RWPE2 (cell line): ENCODE measurements at regions not wholly inside any gene's neighbourhood (a gene's known extent, or its start where the extent isn't known, plus 50 kb on each side); places are given as distances from the start of the nearest gene placed in this dataset.

Experiments used
- ATAC-seq: fragments of 200-7000 bp; cut with Tn5 transposase; 3 replicates; pipeline ENCODE4 v1.9.1; 2021; ENCODE audit warnings: low read depth
- DNase-seq: peaks from one replicate; pipeline ENCODE4 v3.0.0-alpha.2; 2020; ENCODE audit warnings: low spot score
- H3K27ac ChIP-seq: fragments of 450-650 bp; 2 replicates; pipeline ENCODE4 v1.5.1; 2017; ENCODE audit warnings: mild to moderate bottlenecking; ENCODE audit not compliant: poor library complexity, severe bottlenecking
- H3K27me3 ChIP-seq: fragments of 250-450 bp; sonication (Bioruptor Pico); 2 replicates; pipeline ENCODE4 v1.5.1; 2021; ENCODE audit warnings: mild to moderate bottlenecking, moderate library complexity; ENCODE audit not compliant: insufficient read depth, poor library complexity, severe bottlenecking
- H3K36me3 ChIP-seq: fragments of 250-450 bp; sonication (Bioruptor Pico); 2 replicates; pipeline ENCODE4 v1.5.1; 2020; ENCODE audit warnings: low read depth, mild to moderate bottlenecking, moderate library complexity
- H3K4me1 ChIP-seq: fragments of 250-450 bp; sonication (Bioruptor Pico); 2 replicates; pipeline ENCODE4 v1.5.1; 2021; ENCODE audit warnings: mild to moderate bottlenecking, moderate library complexity; ENCODE audit not compliant: insufficient read depth, poor library complexity, severe bottlenecking
- H3K4me3 ChIP-seq: fragments of 250-450 bp; sonication (Bioruptor Pico); 2 replicates; pipeline ENCODE4 v1.5.1; 2021; ENCODE audit warnings: mild to moderate bottlenecking, moderate library complexity; ENCODE audit not compliant: severe bottlenecking
- H3K9me3 ChIP-seq: fragments of 250-450 bp; sonication (Bioruptor Pico); 2 replicates; pipeline ENCODE4 v1.5.1; 2021; ENCODE audit warnings: mild to moderate bottlenecking, moderate library complexity; ENCODE audit not compliant: severe bottlenecking
- CTCF ChIP-seq: fragments of 450-650 bp; IDR thresholded peaks from one replicate; pipeline ENCODE4 v1.5.1; 2017; ENCODE audit warnings: mild to moderate bottlenecking, moderate library complexity; ENCODE audit not compliant: poor library complexity, severe bottlenecking

GRCh38 chr5:136600306-136600705 is 235.0 kb upstream of the TRPC7 start:
- ATAC-seq, result no peak
- Histone ChIP-seq H3K27me3 (peaks cover 4% of the 10 kb centered on the region), H3K4me1 (no peaks in the 10 kb centered on the region), H3K27ac (no peak overlapping the region), H3K4me3 (no peak overlapping the region), H3K36me3 (no peaks in the 10 kb centered on the region), H3K9me3 (no peaks in the 10 kb centered on the region)
- no peak for TF ChIP-seq CTCF
- DNase-seq, result no peak

GRCh38 chr5:136598802-136599404 is 233.6 kb upstream of the TRPC7 start:
- no peak for TF ChIP-seq CTCF
- ATAC-seq, result no peak
- no peak overlapping the region for H3K27ac ChIP-seq
- no peaks in the 10 kb centered on the region for H3K4me1 ChIP-seq
- no peak overlapping the region for H3K4me3 ChIP-seq
- no peaks in the 10 kb centered on the region for H3K36me3 ChIP-seq
- H3K27me3 ChIP-seq, result peaks cover 4% of the 10 kb centered on the region
- H3K9me3 ChIP-seq, result no peaks in the 10 kb centered on the region
- no peak for DNase-seq

- DNase-seq (no peak), ATAC-seq (peak; percentile 54; the same call in 2 of the 3 replicates)
- Histone ChIP-seq H3K27ac (no peak overlapping the region), H3K9me3 (no peaks in the 10 kb centered on the region), H3K27me3 (peaks cover 12% of the 10 kb centered on the region), H3K4me1 (no peaks in the 10 kb centered on the region), H3K4me3 (no peak overlapping the region), H3K36me3 (no peaks in the 10 kb centered on the region)
- no peak for TF ChIP-seq CTCF
Observed at GRCh38 chr5:136594416-136594815, 229.1 kb upstream of the TRPC7 start.

- TF ChIP-seq CTCF, result no peak
- no peak for ATAC-seq
- no peak for DNase-seq
Observed at GRCh38 chr5:136590581-136590980, 225.2 kb upstream of the TRPC7 start.

GRCh38 chr5:136586196-136586595 is 220.9 kb upstream of the TRPC7 start:
- no peaks in the 10 kb centered on the region for H3K36me3 ChIP-seq

More at GRCh38 chr5:136590581-136590980, 225.2 kb upstream of the TRPC7 start:
- Histone ChIP-seq H3K9me3 (no peaks in the 10 kb centered on the region), H3K36me3 (no peaks in the 10 kb centered on the region), H3K27ac (no peak overlapping the region), H3K27me3 (peaks cover 12% of the 10 kb centered on the region), H3K4me1 (no peaks in the 10 kb centered on the region), H3K4me3 (no peak overlapping the region)

More at GRCh38 chr5:136586196-136586595, 220.9 kb upstream of the TRPC7 start:
- TF ChIP-seq CTCF, result no peak
- Histone ChIP-seq H3K9me3 (no peaks in the 10 kb centered on the region), H3K27ac (no peak overlapping the region), H3K4me3 (no peak overlapping the region), H3K4me1 (no peaks in the 10 kb centered on the region), H3K27me3 (peaks cover 16% of the 10 kb centered on the region)
- ATAC-seq (no peak), DNase-seq (no peak)
